Right ventricle myocardium superior (tissue), 1 donor: ENCODE measurements at regions not wholly inside any gene's neighbourhood (a gene's known extent, or its start where the extent isn't known, plus 50 kb on each side); places are given as distances from the start of the nearest gene placed in this dataset.
A peak's percentile ranks its signal among the peaks of the same experiment; 100 is the strongest.

ENCODE experiments used
- ATAC-seq: fragments of 200-7000 bp; cut with Tn5 transposase; one replicate; pipeline ENCODE4 v1.9.1; 2020; ENCODE audit warnings: mild to moderate bottlenecking; ENCODE audit not compliant: poor library complexity
- DNase-seq: peaks from one replicate; pipeline ENCODE4 v3.0.0-alpha.2; 2020
- intact Hi-C: fragments of 100-400 bp; cut with DNase I; formaldehyde crosslinking; loops from one replicate; pipeline ENCODE4 v1.11.2; 2022
- donor health status: DM: no; HTN: yes; CAD: no; lungs with severe emphysema.

DNA sequence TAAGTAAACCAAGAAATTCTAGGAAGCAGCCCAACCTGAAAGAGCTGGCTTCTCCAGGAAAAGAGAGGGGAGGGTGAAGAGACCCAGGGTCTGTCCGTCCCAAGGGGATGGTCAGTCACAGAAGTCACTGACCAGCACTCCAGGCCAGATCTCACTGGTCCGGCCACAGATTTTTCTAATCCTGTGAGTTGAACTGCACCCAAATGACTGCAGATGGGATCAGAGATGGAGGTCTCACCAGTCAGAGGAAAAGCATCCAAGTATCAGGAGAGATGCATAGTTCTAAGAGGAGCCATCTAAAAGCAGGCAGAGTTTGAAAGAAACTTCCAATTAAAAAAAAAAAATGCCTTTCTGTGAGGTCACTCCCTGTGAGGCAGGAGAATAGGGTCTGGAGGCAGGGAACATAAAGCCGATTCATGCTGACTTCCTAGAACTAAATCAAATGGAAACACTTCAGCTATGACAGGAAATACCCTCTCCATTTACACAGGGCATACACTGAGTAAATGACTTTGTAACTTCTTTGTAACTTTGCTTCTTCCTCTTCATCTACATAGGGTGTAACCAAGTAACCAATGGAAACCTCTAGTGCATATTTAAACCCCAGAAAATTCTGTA, 144.5 kb downstream of the CCDC34 start:
- DNase-seq (no peak), ATAC-seq (peak; percentile 34)
- intact Hi-C loops = no loop called here

- ATAC-seq (peak; percentile 28), DNase-seq (no peak)
- intact Hi-C loops = no loop called here
Observed at GRCh38 chr11:27217948-27218420, 145.0 kb downstream of the CCDC34 start.

DNA sequence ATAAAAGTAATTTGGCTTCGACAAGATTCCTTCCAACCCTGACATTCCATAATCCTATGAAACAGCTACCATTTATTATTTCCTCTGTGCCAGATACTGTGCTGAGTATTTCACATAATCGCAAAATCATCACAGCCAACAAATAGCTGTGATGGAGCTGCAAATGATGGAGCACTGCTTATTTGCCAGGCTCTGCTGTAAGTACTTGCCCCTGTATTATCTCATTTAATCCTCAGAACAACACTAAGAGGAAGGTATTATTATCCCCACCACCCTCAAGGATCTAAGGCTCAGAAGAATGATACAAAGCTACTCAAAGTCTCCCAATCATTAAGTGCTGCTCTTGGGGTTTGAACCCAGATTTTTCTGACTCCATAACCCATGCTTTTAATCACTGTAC, 145.5 kb downstream of the CCDC34 start:
- ATAC-seq (no peak), DNase-seq (no peak)
- intact Hi-C loops = no loop called here

GRCh38 chr11:27216270-27217149, 146.5 kb downstream of the CCDC34 start:
- peak; percentile 87 for DNase-seq
- intact Hi-C loops = no loop called here
- peak; percentile 82 for ATAC-seq

GRCh38 chr11:27215471-27216269, 147.3 kb downstream of the CCDC34 start:
- ATAC-seq = peak; percentile 28
- intact Hi-C loops = no loop called here
- peak; percentile 56 for DNase-seq

DNA sequence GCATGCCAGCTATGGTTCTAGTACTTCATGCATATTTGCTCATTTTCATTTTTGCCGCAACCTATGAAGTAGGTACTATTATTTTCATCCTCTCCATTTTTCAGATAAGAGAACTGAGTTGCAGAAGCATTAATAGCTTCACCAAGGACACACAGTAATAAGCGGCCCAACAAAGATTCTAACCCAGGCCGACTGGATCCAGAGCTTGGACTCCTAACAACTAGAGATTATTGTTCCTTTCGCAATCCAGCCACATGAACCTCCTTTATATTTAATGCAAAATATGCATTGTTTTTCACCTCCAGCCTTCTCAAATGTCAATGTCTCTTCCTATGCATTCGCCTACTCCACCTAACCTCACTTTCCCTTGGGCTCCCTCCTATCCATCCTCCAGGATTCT, 148.3 kb downstream of the CCDC34 start:
- ATAC-seq (no peak), DNase-seq (no peak)
- intact Hi-C loops = no loop called here

GRCh38 chr11:27213232-27213660, 149.8 kb downstream of the CCDC34 start:
- ATAC-seq (peak; percentile 42), DNase-seq (no peak)
- intact Hi-C loops = no loop called here

DNA sequence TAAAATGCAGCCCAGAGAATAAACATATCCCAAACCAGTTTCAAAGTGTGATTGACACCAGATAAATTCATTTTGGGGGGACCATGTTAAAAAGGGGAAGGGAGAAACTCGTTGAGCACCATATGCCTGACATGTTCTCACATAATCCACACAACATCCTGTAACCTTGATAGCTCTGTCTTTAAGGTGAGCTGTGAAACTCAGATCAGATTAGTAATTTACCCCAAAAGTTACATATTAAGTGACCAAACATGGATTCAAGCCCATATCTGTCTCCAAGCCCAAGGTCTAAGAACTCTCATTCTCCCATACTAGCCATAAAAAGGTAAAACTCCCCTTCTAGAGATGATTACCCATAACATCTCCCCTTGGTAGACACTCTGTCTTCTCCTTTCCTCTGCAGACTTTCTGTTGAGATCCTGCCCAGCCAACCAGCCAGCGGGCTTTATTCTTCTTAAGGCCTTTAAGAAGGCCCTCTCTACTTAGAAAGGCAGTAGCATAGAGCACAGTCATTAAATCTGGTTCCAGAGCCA, 150.7 kb downstream of the CCDC34 start:
- ATAC-seq = no peak

DNA sequence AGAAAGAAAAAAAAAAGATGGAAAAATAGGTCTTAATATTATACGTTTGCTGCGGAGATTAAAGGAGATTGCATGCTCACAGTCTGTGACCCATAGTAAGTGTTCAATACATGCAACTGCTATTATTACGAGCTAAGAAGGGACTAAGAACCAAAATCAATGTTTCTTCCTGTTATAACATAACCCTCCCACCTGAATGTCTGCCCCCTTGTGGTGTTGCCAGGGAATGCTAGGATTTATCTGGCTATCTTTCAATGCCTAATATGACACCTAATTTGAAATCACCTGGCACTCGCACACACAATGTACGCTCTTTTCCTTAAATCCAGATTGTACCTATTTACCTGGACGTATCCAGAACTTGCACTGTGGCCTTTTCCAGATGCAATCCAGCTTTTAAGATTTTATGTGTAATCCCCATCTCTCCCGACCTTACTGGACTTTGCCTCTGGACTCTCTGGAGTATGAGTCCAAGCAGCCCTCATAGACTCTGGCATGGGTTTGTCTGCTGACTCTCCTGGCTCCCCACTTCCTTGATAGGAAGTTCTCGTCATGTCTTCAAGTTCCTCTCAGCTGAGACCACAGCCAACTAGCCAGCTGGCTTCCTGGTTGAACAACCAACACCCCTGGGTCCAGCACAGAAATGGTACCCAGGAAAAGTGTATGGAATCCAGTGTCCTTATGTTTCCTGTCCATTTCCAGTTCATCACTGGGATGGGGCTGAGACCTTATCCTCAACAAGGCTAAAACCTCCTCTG, 151.5 kb downstream of the CCDC34 start:
- peak; percentile 23 for ATAC-seq
- intact Hi-C loops = no loop called here
- peak; percentile 54 for DNase-seq

More for the DNA sequence above, 150.7 kb downstream of the CCDC34 start:
- no peak for DNase-seq
- intact Hi-C loops = no loop called here

- no peak for DNase-seq
- intact Hi-C loops = no loop called here
- no peak for ATAC-seq
Observed at GRCh38 chr11:27210531-27210930, 152.5 kb downstream of the CCDC34 start.

GRCh38 chr11:27209562-27210005, 153.4 kb downstream of the CCDC34 start:
- DNase-seq (peak; percentile 60), ATAC-seq (peak; percentile 66)
- intact Hi-C loops = no loop called here

DNA sequence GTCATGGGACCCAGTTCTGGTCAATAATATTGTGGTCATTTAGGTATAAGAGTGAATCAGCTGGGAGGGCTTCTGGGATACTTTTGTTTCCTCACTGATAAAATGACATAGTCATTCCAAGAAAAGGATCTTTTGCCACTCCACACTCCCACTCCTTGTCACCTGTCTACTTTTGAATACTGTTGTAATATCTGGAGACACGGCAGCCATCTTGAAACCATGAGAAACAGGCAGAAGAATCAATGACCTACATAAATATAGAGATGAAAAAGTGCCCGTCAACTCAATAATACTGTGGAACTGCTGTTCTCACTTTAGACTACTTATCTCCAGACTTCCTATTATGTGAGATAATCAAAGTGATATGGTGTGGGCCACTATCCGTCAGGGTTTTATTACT, 154.2 kb downstream of the CCDC34 start:
- intact Hi-C loops = no loop called here
- ATAC-seq = no peak
- no peak for DNase-seq

DNA sequence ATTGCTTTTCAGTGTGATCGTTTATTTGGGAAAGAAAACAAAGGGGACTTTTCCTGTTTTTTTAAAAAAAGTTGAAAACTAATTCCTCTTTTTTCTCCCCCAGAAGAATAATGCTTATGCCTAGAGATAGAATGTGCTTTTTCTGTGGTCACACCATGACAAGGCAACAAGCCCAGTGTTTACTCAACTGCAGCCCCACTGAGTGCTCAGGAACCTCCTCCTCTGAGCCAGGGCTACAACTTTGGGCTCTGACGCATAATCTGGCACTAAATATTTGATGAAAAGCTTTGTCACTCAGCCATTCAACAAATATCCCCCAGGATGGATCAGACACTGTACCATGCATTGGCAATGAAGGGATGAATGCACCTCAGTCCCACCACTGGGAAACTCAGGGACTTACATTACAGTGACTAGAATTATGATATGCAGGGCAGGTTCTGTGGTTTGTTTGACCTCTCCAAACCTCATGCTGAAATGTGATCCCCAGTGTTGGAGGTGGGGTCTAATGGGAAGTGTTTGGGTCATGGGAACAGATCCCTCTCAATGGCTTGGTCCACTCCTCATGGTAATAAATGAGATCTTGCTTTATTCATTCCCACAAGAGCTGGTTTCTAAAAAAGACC, 155.9 kb downstream of the CCDC34 start:
- ATAC-seq (no peak), DNase-seq (no peak)
- intact Hi-C loops = no loop called here

- ATAC-seq (no peak), DNase-seq (no peak)
- intact Hi-C loops = no loop called here
Observed at GRCh38 chr11:27205779-27206570, 157.0 kb downstream of the CCDC34 start.

- intact Hi-C loops = no loop called here
- DNase-seq (no peak), ATAC-seq (no peak)
Observed at GRCh38 chr11:27205250-27205649, 157.8 kb downstream of the CCDC34 start.

GRCh38 chr11:27204529-27204928, 158.5 kb downstream of the CCDC34 start:
- ATAC-seq (no peak), DNase-seq (no peak)
- intact Hi-C loops = no loop called here

GRCh38 chr11:27203077-27203647, 159.9 kb downstream of the CCDC34 start:
- ATAC-seq (no peak), DNase-seq (no peak)
- intact Hi-C loops = no loop called here
